Stomach (tissue), 4 donors: ENCODE measurements at regions not wholly inside any gene's neighbourhood (a gene's known extent, or its start where the extent isn't known, plus 50 kb on each side); places are given as distances from the start of the nearest gene placed in this dataset.

Experiments used
- CTCF ChIP-seq, 7 experiments: fragments of 450-650 bp in 4 of 7; fragments of 200-600 bp in 3 of 7; sonication (generic) in 3 of 7; IDR thresholded peaks; one replicate each; pipeline ENCODE4 v1.5.1; 2016 to 2019; ENCODE audit warnings: antibody characterized with exemption in 7 of 7, control low read depth in 2 of 7, mild to moderate bottlenecking in 1 of 7
- EP300 ChIP-seq: sonication (generic); formaldehyde crosslinking; IDR thresholded peaks from one replicate; pipeline ENCODE4 v1.6.1; 2017; ENCODE audit warnings: antibody characterized with exemption
- POLR2A ChIP-seq, 4 donors: fragments of 450-650 bp; IDR thresholded peaks; one replicate each; pipeline ENCODE4 v1.6.1; 2016; ENCODE audit warnings: antibody characterized with exemption in 4 of 4, control low read depth in 2 of 4, mild to moderate bottlenecking in 1 of 4, moderate library complexity in 1 of 4

GRCh38 chr10:111599943-111600342, 523.1 kb downstream of the ADRA2A start:
- no peak for TF ChIP-seq CTCF (IDR thresholded peaks at IDR 0.05)
- no peak for TF ChIP-seq POLR2A (IDR thresholded peaks at IDR 0.05)
- no peak for TF ChIP-seq EP300
